Trophoblast cell (in vitro differentiated cells and primary cell): ENCODE measurements at regions not wholly inside any gene's neighbourhood (a gene's known extent, or its start where the extent isn't known, plus 50 kb on each side); places are given as distances from the start of the nearest gene placed in this dataset.
"Not testable (repeated sequence)": the region's sequence is repeated elsewhere in the genome, so short reads cannot be mapped to it uniquely, and the experiment has no call there.

Experiments
- DNase-seq, 2 donors: peaks; one replicate each; pipeline ENCODE4 v3.0.0-alpha.2; 2016
- H2AFZ ChIP-seq: 2 replicates; pipeline ENCODE4 v1.6.1; 2013; ENCODE audit warnings: low read length, moderate library complexity, mild to moderate bottlenecking; ENCODE audit not compliant: insufficient read depth, poor library complexity
- H2AK5ac ChIP-seq: 2 replicates; pipeline ENCODE4 v1.6.1; 2013; ENCODE audit warnings: mild to moderate bottlenecking, low read length
- H2BK120ac ChIP-seq: 2 replicates; pipeline ENCODE4 v1.6.1; 2013; ENCODE audit warnings: low read length, mild to moderate bottlenecking, moderate library complexity; ENCODE audit not compliant: insufficient read depth, poor library complexity
- H2BK12ac ChIP-seq: 2 replicates; pipeline ENCODE4 v1.6.1; 2013; ENCODE audit warnings: mild to moderate bottlenecking, low read length, moderate library complexity
- H2BK5ac ChIP-seq: 2 replicates; pipeline ENCODE4 v1.6.1; 2013; ENCODE audit warnings: low read length, low read depth, moderate library complexity, mild to moderate bottlenecking; ENCODE audit not compliant: poor library complexity
- H3K14ac ChIP-seq: 2 replicates; pipeline ENCODE4 v1.6.1; 2013; ENCODE audit warnings: mild to moderate bottlenecking, low read length
- H3K18ac ChIP-seq: 2 replicates; pipeline ENCODE4 v1.6.1; 2013; ENCODE audit warnings: mild to moderate bottlenecking, low read length
- H3K23ac ChIP-seq: 2 replicates; pipeline ENCODE4 v1.6.1; 2013; ENCODE audit warnings: low read length
- H3K27ac ChIP-seq: 2 replicates; pipeline ENCODE4 v1.5.1; 2013; ENCODE audit warnings: low read depth, mild to moderate bottlenecking, inconsistent platforms, low read length, moderate library complexity
- H3K27me3 ChIP-seq: 2 replicates; pipeline ENCODE4 v1.6.1; 2013; ENCODE audit warnings: inconsistent platforms, mild to moderate bottlenecking, low read length, moderate library complexity; ENCODE audit not compliant: insufficient read depth
- H3K36me3 ChIP-seq, 2 experiments: 1 replicate in 1 of 2; 2 replicates in 1 of 2; pipeline ENCODE4 v1.6.1; 2013; ENCODE audit warnings: low read length in 2 of 2, mild to moderate bottlenecking in 2 of 2, moderate library complexity in 1 of 2; ENCODE audit not compliant: insufficient read depth in 2 of 2, control insufficient read depth in 1 of 2
- H3K4ac ChIP-seq: 2 replicates; pipeline ENCODE4 v1.6.1; 2013; ENCODE audit warnings: low read depth, mild to moderate bottlenecking, low read length, moderate library complexity
- H3K4me1 ChIP-seq, 2 experiments: 1 replicate in 1 of 2; 2 replicates in 1 of 2; pipeline ENCODE4 v1.6.1; 2013; ENCODE audit warnings: low read length in 2 of 2, mild to moderate bottlenecking in 2 of 2, moderate library complexity in 1 of 2; ENCODE audit not compliant: insufficient read depth in 2 of 2, control insufficient read depth in 1 of 2
- H3K4me2 ChIP-seq: 2 replicates; pipeline ENCODE4 v1.6.1; 2013; ENCODE audit warnings: inconsistent platforms, mild to moderate bottlenecking, low read length, moderate library complexity
- H3K4me3 ChIP-seq: 2 replicates; pipeline ENCODE4 v1.5.1; 2013; ENCODE audit warnings: mild to moderate bottlenecking, low read depth, low read length, inconsistent platforms
- H3K79me1 ChIP-seq: one replicate; pipeline ENCODE4 v1.6.1; 2013; ENCODE audit warnings: low read length
- H3K79me2 ChIP-seq: 2 replicates; pipeline ENCODE4 v1.6.1; 2013; ENCODE audit warnings: low read length, mild to moderate bottlenecking; ENCODE audit not compliant: control insufficient read depth, insufficient read depth, poor library complexity
- H3K9ac ChIP-seq: 2 replicates; pipeline ENCODE4 v1.6.1; 2013; ENCODE audit warnings: mild to moderate bottlenecking, low read length
- H3K9me3 ChIP-seq: 2 replicates; pipeline ENCODE4 v1.6.1; 2013; ENCODE audit warnings: low read depth, mild to moderate bottlenecking, control low read depth, inconsistent platforms, low read length; ENCODE audit not compliant: insufficient read depth
- H4K12ac ChIP-seq: 2 replicates; pipeline ENCODE4 v1.6.1; 2013; ENCODE audit warnings: low read depth, mild to moderate bottlenecking, low read length, moderate library complexity
- H4K8ac ChIP-seq: 2 replicates; pipeline ENCODE4 v1.6.1; 2013; ENCODE audit warnings: low read depth, mild to moderate bottlenecking, low read length, moderate library complexity
- H4K91ac ChIP-seq: one replicate; pipeline ENCODE4 v1.6.1; 2013; ENCODE audit warnings: low read depth, mild to moderate bottlenecking, low read length, moderate library complexity
- WGBS: extraction: QIAGEN DNeasy Blood & Tissue Kit; methylation state at CpG from one replicate; pipeline ENCODE4 v1.1.7; 2013; ENCODE audit warnings: missing lambda C conversion rate; ENCODE audit not compliant: insufficient read length, insufficient coverage; ENCODE audit errors: extremely low coverage; 5-methylcytosine and 5-hydroxymethylcytosine counted together

- no peaks in the 10 kb centered on the region for H3K4me1 ChIP-seq
- H4K8ac ChIP-seq: no peak overlapping the region
- H4K12ac ChIP-seq: no peak overlapping the region
- no peak overlapping the region for H2AK5ac ChIP-seq
- no peak overlapping the region for H3K27ac ChIP-seq
- H3K23ac ChIP-seq: no peak overlapping the region
- H3K18ac ChIP-seq: no peak overlapping the region
- H3K14ac ChIP-seq: no peak overlapping the region
- H3K79me1 ChIP-seq: no peaks in the 10 kb centered on the region
- no peaks in the 10 kb centered on the region for H3K79me2 ChIP-seq
- H3K9ac ChIP-seq: no peak overlapping the region
- H3K36me3 ChIP-seq: no peaks in the 10 kb centered on the region
- no peaks in the 10 kb centered on the region for H3K27me3 ChIP-seq
- no peak overlapping the region for H2BK5ac ChIP-seq
- no peak overlapping the region for H2AFZ ChIP-seq
- no peak overlapping the region for H2BK120ac ChIP-seq
- whole genome bisulfite sequencing: no CpG with 5 or more reads among the region's 1 CpG
- H3K9me3 ChIP-seq: no peaks in the 10 kb centered on the region
- H4K91ac ChIP-seq: no peak overlapping the region
- H2BK12ac ChIP-seq: no peak overlapping the region
- DNase-seq: no peak
- H3K4me2 ChIP-seq: no peak overlapping the region
- no peak overlapping the region for H3K4me3 ChIP-seq
- H3K4ac ChIP-seq: no peak overlapping the region
These were observed 221.4 kb upstream of the TFPI start for GRCh38 chr2:187775651-187776050.

GRCh38 chr2:187782301-187782700 lies 228.1 kb upstream of the TFPI start:
- Histone ChIP-seq H3K4me3 (no peak overlapping the region), H3K9ac (no peak overlapping the region), H3K18ac (no peak overlapping the region), H3K14ac (no peak overlapping the region), H3K4ac (no peak overlapping the region), H3K27me3 (no peaks in the 10 kb centered on the region), H3K79me1 (no peaks in the 10 kb centered on the region), H2AFZ (no peak overlapping the region), H2BK5ac (no peak overlapping the region), H2AK5ac (no peak overlapping the region), H3K4me2 (no peak overlapping the region), H3K27ac (no peak overlapping the region), H3K4me1 (no peaks in the 10 kb centered on the region), H3K79me2 (no peaks in the 10 kb centered on the region), H3K9me3 (no peaks in the 10 kb centered on the region), H2BK12ac (no peak overlapping the region), H2BK120ac (no peak overlapping the region), H3K23ac (no peak overlapping the region), H4K91ac (no peak overlapping the region), H4K8ac (no peak overlapping the region), H3K36me3 (no peaks in the 10 kb centered on the region), H4K12ac (no peak overlapping the region)
- no peak for DNase-seq

- Histone ChIP-seq H4K12ac (no peak overlapping the region), H4K91ac (no peak overlapping the region), H3K79me2 (no peaks in the 10 kb centered on the region), H3K4ac (no peak overlapping the region), H3K14ac (no peak overlapping the region), H3K27ac (no peak overlapping the region), H3K79me1 (no peaks in the 10 kb centered on the region), H2AFZ (no peak overlapping the region), H3K9ac (no peak overlapping the region), H2AK5ac (no peak overlapping the region), H2BK12ac (no peak overlapping the region), H3K27me3 (no peaks in the 10 kb centered on the region), H3K4me2 (no peak overlapping the region), H4K8ac (no peak overlapping the region), H2BK120ac (no peak overlapping the region), H3K36me3 (no peaks in the 10 kb centered on the region), H3K4me3 (no peak overlapping the region), H3K23ac (no peak overlapping the region), H2BK5ac (no peak overlapping the region), H3K18ac (no peak overlapping the region), H3K9me3 (no peaks in the 10 kb centered on the region), H3K4me1 (no peaks in the 10 kb centered on the region)
- DNase-seq: no peak
- WGBS: no CpG with 5 or more reads among the region's 1 CpG
These were observed 229.2 kb upstream of the TFPI start for GRCh38 chr2:187783446-187783845.

- not testable (repeated sequence) for H2AFZ ChIP-seq, H3K4me2 ChIP-seq, H3K36me3 ChIP-seq, H2AK5ac ChIP-seq, H3K27me3 ChIP-seq, H3K23ac ChIP-seq, H2BK5ac ChIP-seq, H3K79me1 ChIP-seq, H3K14ac ChIP-seq, H3K9ac ChIP-seq, DNase-seq, H2BK120ac ChIP-seq, H3K18ac ChIP-seq, H3K9me3 ChIP-seq, H3K4me3 ChIP-seq, H3K4me1 ChIP-seq, H2BK12ac ChIP-seq, H3K27ac ChIP-seq, H4K91ac ChIP-seq, H4K8ac ChIP-seq, H3K4ac ChIP-seq, H4K12ac ChIP-seq, H3K79me2 ChIP-seq
- no CpG with 5 or more reads among the region's 3 CpGs for WGBS
These were observed 229.9 kb upstream of the TFPI start for GRCh38 chr2:187784138-187784537.

GRCh38 chr2:187799601-187800000 lies 245.4 kb upstream of the TFPI start:
- H3K79me2 ChIP-seq: no peaks in the 10 kb centered on the region
- no CpG with 5 or more reads among the region's 5 CpGs for WGBS
- no peak overlapping the region for H3K27ac ChIP-seq
- no peak overlapping the region for H2AK5ac ChIP-seq
- no peak overlapping the region for H3K4me3 ChIP-seq
- H3K4me1 ChIP-seq: no peaks in the 10 kb centered on the region
- H3K4me2 ChIP-seq: no peak overlapping the region
- no peak overlapping the region for H3K14ac ChIP-seq
- no peaks in the 10 kb centered on the region for H3K27me3 ChIP-seq
- no peak overlapping the region for H3K9ac ChIP-seq
- no peak overlapping the region for H4K91ac ChIP-seq
- H3K4ac ChIP-seq: no peak overlapping the region
- H3K23ac ChIP-seq: no peak overlapping the region
- DNase-seq: peak; percentile 85 to 99
- H2BK12ac ChIP-seq: no peak overlapping the region
- peaks cover 2% of the 10 kb centered on the region for H3K9me3 ChIP-seq
- H4K8ac ChIP-seq: no peak overlapping the region
- no peak overlapping the region for H2AFZ ChIP-seq
- no peaks in the 10 kb centered on the region for H3K36me3 ChIP-seq
- H2BK120ac ChIP-seq: no peak overlapping the region
- H3K18ac ChIP-seq: no peak overlapping the region
- no peak overlapping the region for H2BK5ac ChIP-seq
- no peaks in the 10 kb centered on the region for H3K79me1 ChIP-seq
- H4K12ac ChIP-seq: no peak overlapping the region
